ENCODE measurements at regions not wholly inside any gene's neighbourhood (a gene's known extent, or its start where the extent isn't known, plus 50 kb on each side); places are given as distances from the start of the nearest gene placed in this dataset.
"Not testable (repeated sequence)": the region's sequence is repeated elsewhere in the genome, so short reads cannot be mapped to it uniquely, and the experiment has no call there.

- no peak for DNase-seq
Observed at GRCh38 chr2:13768274-13768673, 864.2 kb upstream of the LRATD1 start.

- no peak for DNase-seq
Observed at GRCh38 chr2:13770279-13770678, 862.2 kb upstream of the LRATD1 start.

GRCh38 chr2:13779996-13780395 is 852.5 kb upstream of the LRATD1 start:
- DNase-seq, result no peak

GRCh38 chr2:13791019-13791547 is 841.4 kb upstream of the LRATD1 start:
- no peak for DNase-seq

GRCh38 chr2:13806539-13806938 is 826.0 kb upstream of the LRATD1 start:
- DNase-seq, result no peak

- DNase-seq, result no peak
Observed at GRCh38 chr2:13813236-13813635, 819.3 kb upstream of the LRATD1 start.

- no peak for DNase-seq
Observed at GRCh38 chr2:13818002-13818401, 814.5 kb upstream of the LRATD1 start.

- DNase-seq, result peak; percentile 4
Observed at GRCh38 chr2:13819896-13820295, 812.6 kb upstream of the LRATD1 start.

GRCh38 chr2:13821255-13821880 is 811.1 kb upstream of the LRATD1 start:
- DNase-seq, result peak; percentile 90

- DNase-seq, result no peak
Observed at GRCh38 chr2:13822365-13822764, 810.2 kb upstream of the LRATD1 start.

GRCh38 chr2:13826314-13826853 is 806.1 kb upstream of the LRATD1 start:
- DNase-seq, result no peak

GRCh38 chr2:13858626-13859025 is 773.9 kb upstream of the LRATD1 start:
- DNase-seq, result peak; percentile 3

GRCh38 chr2:13868275-13868674 is 764.2 kb upstream of the LRATD1 start:
- not testable (repeated sequence) for DNase-seq

GRCh38 chr2:13876491-13877037 is 756.0 kb upstream of the LRATD1 start:
- DNase-seq, result no peak

GRCh38 chr2:13877571-13877970 is 754.9 kb upstream of the LRATD1 start:
- no peak for DNase-seq

GRCh38 chr2:13884291-13884976 is 748.1 kb upstream of the LRATD1 start:
- no peak for DNase-seq

- no peak for DNase-seq
Observed at GRCh38 chr2:13901526-13901925, 731.0 kb upstream of the LRATD1 start.

GRCh38 chr2:13905831-13906230 is 726.7 kb upstream of the LRATD1 start:
- DNase-seq, result no peak

GRCh38 chr2:13916066-13916465 is 716.5 kb upstream of the LRATD1 start:
- DNase-seq, result no peak

- no peak for DNase-seq
Observed at GRCh38 chr2:13917958-13918357, 714.6 kb upstream of the LRATD1 start.

- peak; percentile 18 for DNase-seq
Observed at GRCh38 chr2:13919981-13920382, 712.5 kb upstream of the LRATD1 start.

- DNase-seq, result no peak
Observed at GRCh38 chr2:13921245-13921644, 711.3 kb upstream of the LRATD1 start.

- DNase-seq, result no peak
Observed at GRCh38 chr2:13923823-13924222, 708.7 kb upstream of the LRATD1 start.

- DNase-seq, result no peak
Observed at GRCh38 chr2:13942111-13942510, 690.4 kb upstream of the LRATD1 start.
